ENCODE measurements at regions not wholly inside any gene's neighbourhood (a gene's known extent, or its start where the extent isn't known, plus 50 kb on each side); places are given as distances from the start of the nearest gene placed in this dataset.
A peak's percentile ranks its signal among the peaks of the same experiment; 100 is the strongest.
"Not testable (repeated sequence)": the region's sequence is repeated elsewhere in the genome, so short reads cannot be mapped to it uniquely, and the experiment has no call there.

DNA sequence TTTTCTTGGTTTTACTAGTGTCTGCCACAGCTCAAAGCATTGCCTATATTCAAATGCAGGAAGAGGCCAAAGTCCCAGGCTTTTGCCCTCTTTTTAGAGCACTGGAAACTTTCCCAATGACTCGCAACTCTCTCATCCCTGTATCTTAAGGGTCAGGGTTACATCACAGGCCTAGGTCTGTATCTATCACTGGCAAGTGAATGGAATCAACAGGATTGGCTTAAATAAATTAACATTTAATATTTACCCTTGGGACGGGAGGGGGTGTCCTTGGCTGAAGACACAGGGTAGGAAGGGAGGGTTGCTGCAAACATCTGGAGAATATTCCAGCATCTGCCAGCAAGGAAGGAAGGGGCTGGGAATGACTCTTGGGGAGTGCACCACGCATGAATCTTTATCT is 242.6 kb downstream of the SLC4A3 start:
- no peak for TF ChIP-seq EZH2 (IDR thresholded peaks at IDR 0.05; ENCODE audit: insufficient read depth, low read length)
- TF ChIP-seq, protein P1, sequence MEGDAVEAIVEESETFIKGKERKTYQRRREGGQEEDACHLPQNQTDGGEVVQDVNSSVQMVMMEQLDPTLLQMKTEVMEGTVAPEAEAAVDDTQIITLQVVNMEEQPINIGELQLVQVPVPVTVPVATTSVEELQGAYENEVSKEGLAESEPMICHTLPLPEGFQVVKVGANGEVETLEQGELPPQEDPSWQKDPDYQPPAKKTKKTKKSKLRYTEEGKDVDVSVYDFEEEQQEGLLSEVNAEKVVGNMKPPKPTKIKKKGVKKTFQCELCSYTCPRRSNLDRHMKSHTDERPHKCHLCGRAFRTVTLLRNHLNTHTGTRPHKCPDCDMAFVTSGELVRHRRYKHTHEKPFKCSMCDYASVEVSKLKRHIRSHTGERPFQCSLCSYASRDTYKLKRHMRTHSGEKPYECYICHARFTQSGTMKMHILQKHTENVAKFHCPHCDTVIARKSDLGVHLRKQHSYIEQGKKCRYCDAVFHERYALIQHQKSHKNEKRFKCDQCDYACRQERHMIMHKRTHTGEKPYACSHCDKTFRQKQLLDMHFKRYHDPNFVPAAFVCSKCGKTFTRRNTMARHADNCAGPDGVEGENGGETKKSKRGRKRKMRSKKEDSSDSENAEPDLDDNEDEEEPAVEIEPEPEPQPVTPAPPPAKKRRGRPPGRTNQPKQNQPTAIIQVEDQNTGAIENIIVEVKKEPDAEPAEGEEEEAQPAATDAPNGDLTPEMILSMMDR (IDR thresholded peaks at IDR 0.05; ENCODE audit: insufficient read depth, low read depth, low read length), result no peak
- no peaks in the 10 kb centered on the region for H4K20me1 ChIP-seq (ENCODE audit: insufficient read depth, low read length)
- Mint-ChIP-seq H3K36me3 (ENCODE audit: low read depth, unreplicated experiment) (no peaks in the 10 kb centered on the region), H3K9me3 (ENCODE audit: unreplicated experiment) (no peaks in the 10 kb centered on the region), H3K4me1 (ENCODE audit: low read depth, unreplicated experiment) (no peaks in the 10 kb centered on the region), H3K27ac (ENCODE audit: unreplicated experiment) (no peak overlapping the region), H3K4me3 (ENCODE audit: unreplicated experiment) (no peak overlapping the region), H3K27me3 (ENCODE audit: low read depth, unreplicated experiment) (no peaks in the 10 kb centered on the region)
- no peak overlapping the region for H2AFZ ChIP-seq (ENCODE audit: low read depth, low read length)
- no peaks in the 10 kb centered on the region for H3K9me3 ChIP-seq (ENCODE audit: insufficient read depth, low read depth, low read length)
- H3K9ac ChIP-seq (ENCODE audit: low read length), result no peak overlapping the region
- DNase-seq (ENCODE audit: low read depth), result no peak
- no peaks in the 10 kb centered on the region for H3K36me3 ChIP-seq (ENCODE audit: insufficient read depth, low read length)
- H3K4me1 ChIP-seq (ENCODE audit: insufficient read depth, low read length), result no peaks in the 10 kb centered on the region
- no peaks in the 10 kb centered on the region for H3K79me2 ChIP-seq (ENCODE audit: insufficient read depth, low read length)
- no peak overlapping the region for H3K4me2 ChIP-seq (ENCODE audit: low read length)
- no peak overlapping the region for H3K27ac ChIP-seq (ENCODE audit: low read depth, low read length)
- no peak overlapping the region for H3K4me3 ChIP-seq (ENCODE audit: insufficient read depth, low read depth, low read length)
- FAIRE-seq, result no peak
- no peaks in the 10 kb centered on the region for H3K27me3 ChIP-seq (ENCODE audit: insufficient read depth, low read length)

DNA sequence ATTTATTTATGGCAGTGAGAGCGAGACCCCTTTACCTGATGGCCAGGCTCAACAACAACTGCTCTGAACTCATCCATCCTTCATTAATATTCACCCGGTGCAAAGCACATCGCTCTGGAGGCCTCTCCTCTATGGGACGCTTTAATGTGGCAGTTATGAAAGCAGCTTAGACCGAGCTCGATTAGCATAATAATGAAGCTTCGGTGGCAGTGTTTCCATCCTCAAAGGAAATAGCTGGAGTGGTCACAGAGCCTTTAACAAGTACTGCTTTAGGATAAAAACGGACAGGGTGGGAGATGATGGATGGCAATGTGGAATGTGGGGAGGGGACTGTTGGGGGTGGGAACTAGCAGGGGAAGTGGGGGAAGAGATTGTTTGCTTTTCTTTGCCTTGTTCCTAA is 243.9 kb downstream of the SLC4A3 start:
- TF ChIP-seq, protein P1 (IDR thresholded peaks at IDR 0.05; ENCODE audit: insufficient read depth, low read depth, low read length), result no peak
- TF ChIP-seq EZH2 (IDR thresholded peaks at IDR 0.05; ENCODE audit: insufficient read depth, low read length), result no peak
- Mint-ChIP-seq H3K27ac (ENCODE audit: unreplicated experiment) (no peak overlapping the region), H3K9me3 (ENCODE audit: unreplicated experiment) (no peaks in the 10 kb centered on the region), H3K36me3 (ENCODE audit: low read depth, unreplicated experiment) (no peaks in the 10 kb centered on the region), H3K4me1 (ENCODE audit: low read depth, unreplicated experiment) (peaks cover 9% of the 10 kb centered on the region), H3K27me3 (ENCODE audit: low read depth, unreplicated experiment) (no peaks in the 10 kb centered on the region), H3K4me3 (ENCODE audit: unreplicated experiment) (no peak overlapping the region)
- H3K27ac ChIP-seq (ENCODE audit: low read depth, low read length), result no peak overlapping the region
- no peaks in the 10 kb centered on the region for H3K9me3 ChIP-seq (ENCODE audit: insufficient read depth, low read depth, low read length)
- H3K27me3 ChIP-seq (ENCODE audit: insufficient read depth, low read length), result no peaks in the 10 kb centered on the region
- H3K36me3 ChIP-seq (ENCODE audit: insufficient read depth, low read length), result no peaks in the 10 kb centered on the region
- no peak overlapping the region for H3K4me2 ChIP-seq (ENCODE audit: low read length)
- H3K4me1 ChIP-seq (ENCODE audit: insufficient read depth, low read length), result no peaks in the 10 kb centered on the region
- FAIRE-seq, result no peak
- no peak for DNase-seq (ENCODE audit: low read depth)
- H2AFZ ChIP-seq (ENCODE audit: low read depth, low read length), result no peak overlapping the region
- H3K4me3 ChIP-seq (ENCODE audit: insufficient read depth, low read depth, low read length), result no peak overlapping the region
- no peak overlapping the region for H3K9ac ChIP-seq (ENCODE audit: low read length)
- H3K79me2 ChIP-seq (ENCODE audit: insufficient read depth, low read length), result no peaks in the 10 kb centered on the region
- H4K20me1 ChIP-seq (ENCODE audit: insufficient read depth, low read length), result no peaks in the 10 kb centered on the region

DNA sequence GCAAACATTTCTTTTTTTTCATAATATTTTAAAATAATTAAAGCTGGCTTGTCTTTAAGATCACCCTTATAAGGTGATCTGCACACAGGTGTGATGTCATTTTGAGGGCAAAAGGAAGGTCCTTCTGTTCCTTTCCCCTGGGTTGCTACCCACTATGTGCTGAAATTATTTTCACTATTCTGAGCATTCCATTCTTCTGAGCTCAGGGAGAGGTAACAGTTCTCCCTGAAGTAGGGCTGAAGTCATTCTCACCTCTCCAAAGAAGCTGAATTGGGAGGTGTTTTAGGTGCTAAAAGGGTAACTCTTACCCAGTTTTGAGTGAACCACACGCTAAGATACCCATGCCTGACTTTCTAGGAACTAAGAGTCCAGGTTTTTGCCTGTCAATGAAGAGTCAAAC is 247.6 kb downstream of the SLC4A3 start:
- no peaks in the 10 kb centered on the region for H3K27me3 ChIP-seq (ENCODE audit: insufficient read depth, low read length)
- H3K9ac ChIP-seq (ENCODE audit: low read length), result no peak overlapping the region
- H3K4me1 Mint-ChIP-seq (ENCODE audit: low read depth, unreplicated experiment), result peaks cover 9% of the 10 kb centered on the region
- H3K4me3 ChIP-seq (ENCODE audit: insufficient read depth, low read depth, low read length), result no peak overlapping the region
- no peak overlapping the region for H3K4me3 Mint-ChIP-seq (ENCODE audit: unreplicated experiment)
- H3K36me3 ChIP-seq (ENCODE audit: insufficient read depth, low read length), result no peaks in the 10 kb centered on the region
- H3K9me3 Mint-ChIP-seq (ENCODE audit: unreplicated experiment), result no peaks in the 10 kb centered on the region
- FAIRE-seq (no peak), DNase-seq (ENCODE audit: low read depth) (no peak)
- H3K27ac Mint-ChIP-seq (ENCODE audit: unreplicated experiment), result peak overlapping the region; percentile 77
- no peaks in the 10 kb centered on the region for H3K9me3 ChIP-seq (ENCODE audit: insufficient read depth, low read depth, low read length)
- H3K27ac ChIP-seq (ENCODE audit: low read depth, low read length), result no peak overlapping the region
- H4K20me1 ChIP-seq (ENCODE audit: insufficient read depth, low read length), result no peaks in the 10 kb centered on the region
- TF ChIP-seq, protein P1 (IDR thresholded peaks at IDR 0.05; ENCODE audit: insufficient read depth, low read depth, low read length), result no peak
- TF ChIP-seq EZH2 (IDR thresholded peaks at IDR 0.05; ENCODE audit: insufficient read depth, low read length), result no peak
- H3K4me2 ChIP-seq (ENCODE audit: low read length), result no peak overlapping the region
- peaks cover 6% of the 10 kb centered on the region for H3K27me3 Mint-ChIP-seq (ENCODE audit: low read depth, unreplicated experiment)
- H3K36me3 Mint-ChIP-seq (ENCODE audit: low read depth, unreplicated experiment), result no peaks in the 10 kb centered on the region
- no peaks in the 10 kb centered on the region for H3K4me1 ChIP-seq (ENCODE audit: insufficient read depth, low read length)
- no peaks in the 10 kb centered on the region for H3K79me2 ChIP-seq (ENCODE audit: insufficient read depth, low read length)
- H2AFZ ChIP-seq (ENCODE audit: low read depth, low read length), result no peak overlapping the region

DNA sequence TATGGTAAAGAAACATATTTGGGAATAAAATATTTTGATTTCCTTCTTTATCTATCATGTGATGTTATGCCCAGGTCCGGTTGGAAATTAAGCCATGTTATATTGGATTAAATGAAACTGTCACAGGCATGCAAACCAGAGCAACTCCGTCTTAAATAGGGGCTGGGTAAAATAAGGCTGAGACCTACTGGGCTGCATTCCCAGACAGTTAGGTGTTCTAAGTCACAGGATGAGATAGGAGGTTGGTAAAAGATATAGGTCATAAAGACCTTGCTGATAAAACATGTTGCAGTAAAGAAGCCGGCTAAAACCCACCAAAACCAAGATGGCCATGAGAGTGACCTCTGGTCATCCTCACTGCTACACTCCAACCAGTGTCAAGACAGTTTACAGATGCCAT is 248.6 kb downstream of the SLC4A3 start:
- not testable (repeated sequence) for H3K4me1 ChIP-seq (ENCODE audit: insufficient read depth, low read length); H3K4me3 Mint-ChIP-seq (ENCODE audit: unreplicated experiment); H3K4me1 Mint-ChIP-seq (ENCODE audit: low read depth, unreplicated experiment); H4K20me1 ChIP-seq (ENCODE audit: insufficient read depth, low read length); H3K27ac Mint-ChIP-seq (ENCODE audit: unreplicated experiment); H3K4me2 ChIP-seq (ENCODE audit: low read length); H3K4me3 ChIP-seq (ENCODE audit: insufficient read depth, low read depth, low read length); H3K9me3 Mint-ChIP-seq (ENCODE audit: unreplicated experiment); H3K36me3 ChIP-seq (ENCODE audit: insufficient read depth, low read length); DNase-seq (ENCODE audit: low read depth); H3K27ac ChIP-seq (ENCODE audit: low read depth, low read length); H3K9me3 ChIP-seq (ENCODE audit: insufficient read depth, low read depth, low read length); H3K27me3 ChIP-seq (ENCODE audit: insufficient read depth, low read length); FAIRE-seq; H2AFZ ChIP-seq (ENCODE audit: low read depth, low read length); H3K36me3 Mint-ChIP-seq (ENCODE audit: low read depth, unreplicated experiment); H3K79me2 ChIP-seq (ENCODE audit: insufficient read depth, low read length); H3K9ac ChIP-seq (ENCODE audit: low read length)
- peaks cover 11% of the 10 kb centered on the region for H3K27me3 Mint-ChIP-seq (ENCODE audit: low read depth, unreplicated experiment)
